Fibroblast of gingiva (primary cell): ENCODE measurements at regions not wholly inside any gene's neighbourhood (a gene's known extent, or its start where the extent isn't known, plus 50 kb on each side); places are given as distances from the start of the nearest gene placed in this dataset.
A peak's percentile ranks its signal among the peaks of the same experiment; 100 is the strongest.

Experiments used
- DNase-seq: peaks from one replicate; pipeline ENCODE4 v3.0.0-alpha.2; 2011; ENCODE audit warnings: low read depth

GRCh38 chr5:74378464-74378863, 262.1 kb downstream of the ENC1 start:
- DNase-seq: peak; percentile 12

- no peak for DNase-seq
Observed at GRCh38 chr5:74376187-74376586, 264.3 kb downstream of the ENC1 start.

- no peak for DNase-seq
Observed at GRCh38 chr5:74375271-74375670, 265.3 kb downstream of the ENC1 start.

GRCh38 chr5:74374656-74375055, 265.9 kb downstream of the ENC1 start:
- DNase-seq: no peak

GRCh38 chr5:74373076-74373475, 267.5 kb downstream of the ENC1 start:
- no peak for DNase-seq

GRCh38 chr5:74372502-74373064, 267.9 kb downstream of the ENC1 start:
- no peak for DNase-seq

- no peak for DNase-seq
Observed at GRCh38 chr5:74372051-74372450, 268.5 kb downstream of the ENC1 start.

GRCh38 chr5:74371621-74372020, 268.9 kb downstream of the ENC1 start:
- DNase-seq: no peak

- DNase-seq: no peak
Observed at GRCh38 chr5:74370168-74370567, 270.4 kb downstream of the ENC1 start.

GRCh38 chr5:74369173-74369572, 271.4 kb downstream of the ENC1 start:
- no peak for DNase-seq

- no peak for DNase-seq
Observed at GRCh38 chr5:74367934-74368333, 272.6 kb downstream of the ENC1 start.

- no peak for DNase-seq
Observed at GRCh38 chr5:74367241-74367733, 273.2 kb downstream of the ENC1 start.

GRCh38 chr5:74365723-74366122, 274.8 kb downstream of the ENC1 start:
- no peak for DNase-seq

- DNase-seq: no peak
Observed at GRCh38 chr5:74364507-74364906, 276.0 kb downstream of the ENC1 start.

- no peak for DNase-seq
Observed at GRCh38 chr5:74363603-74364205, 276.8 kb downstream of the ENC1 start.

GRCh38 chr5:74361406-74362358, 278.8 kb downstream of the ENC1 start:
- DNase-seq: no peak

- no peak for DNase-seq
Observed at GRCh38 chr5:74360535-74361210, 279.9 kb downstream of the ENC1 start.

- no peak for DNase-seq
Observed at GRCh38 chr5:74357827-74358226, 282.7 kb downstream of the ENC1 start.

GRCh38 chr5:74356009-74356695, 284.4 kb downstream of the ENC1 start:
- no peak for DNase-seq

GRCh38 chr5:74355041-74355824, 285.3 kb downstream of the ENC1 start:
- no peak for DNase-seq

GRCh38 chr5:74352256-74352655, 288.3 kb downstream of the ENC1 start:
- DNase-seq: no peak
